Body of pancreas (tissue), 4 donors: ENCODE measurements at regions not wholly inside any gene's neighbourhood (a gene's known extent, or its start where the extent isn't known, plus 50 kb on each side); places are given as distances from the start of the nearest gene placed in this dataset.

ENCODE experiments used
- CTCF ChIP-seq, 7 experiments: fragments of 450-650 bp in 4 of 7; fragments of 200-600 bp in 3 of 7; sonication (generic) in 3 of 7; IDR thresholded peaks; one replicate each; pipeline ENCODE4 v1.5.1; 2016 to 2019; ENCODE audit warnings: antibody characterized with exemption in 7 of 7
- POLR2A ChIP-seq, 3 donors: fragments of 450-650 bp; IDR thresholded peaks; one replicate each; pipeline ENCODE4 v1.6.1; 2016; ENCODE audit warnings: antibody characterized with exemption in 3 of 3, mild to moderate bottlenecking in 2 of 3

GRCh38 chr5:33074548-33074947 lies 363.4 kb downstream of the NPR3 start:
- no peak for TF ChIP-seq POLR2A (IDR thresholded peaks at IDR 0.05)
- no peak for TF ChIP-seq CTCF (IDR thresholded peaks at IDR 0.05)
